ENCODE measurements at regions not wholly inside any gene's neighbourhood (a gene's known extent, or its start where the extent isn't known, plus 50 kb on each side); places are given as distances from the start of the nearest gene placed in this dataset.

DNA sequence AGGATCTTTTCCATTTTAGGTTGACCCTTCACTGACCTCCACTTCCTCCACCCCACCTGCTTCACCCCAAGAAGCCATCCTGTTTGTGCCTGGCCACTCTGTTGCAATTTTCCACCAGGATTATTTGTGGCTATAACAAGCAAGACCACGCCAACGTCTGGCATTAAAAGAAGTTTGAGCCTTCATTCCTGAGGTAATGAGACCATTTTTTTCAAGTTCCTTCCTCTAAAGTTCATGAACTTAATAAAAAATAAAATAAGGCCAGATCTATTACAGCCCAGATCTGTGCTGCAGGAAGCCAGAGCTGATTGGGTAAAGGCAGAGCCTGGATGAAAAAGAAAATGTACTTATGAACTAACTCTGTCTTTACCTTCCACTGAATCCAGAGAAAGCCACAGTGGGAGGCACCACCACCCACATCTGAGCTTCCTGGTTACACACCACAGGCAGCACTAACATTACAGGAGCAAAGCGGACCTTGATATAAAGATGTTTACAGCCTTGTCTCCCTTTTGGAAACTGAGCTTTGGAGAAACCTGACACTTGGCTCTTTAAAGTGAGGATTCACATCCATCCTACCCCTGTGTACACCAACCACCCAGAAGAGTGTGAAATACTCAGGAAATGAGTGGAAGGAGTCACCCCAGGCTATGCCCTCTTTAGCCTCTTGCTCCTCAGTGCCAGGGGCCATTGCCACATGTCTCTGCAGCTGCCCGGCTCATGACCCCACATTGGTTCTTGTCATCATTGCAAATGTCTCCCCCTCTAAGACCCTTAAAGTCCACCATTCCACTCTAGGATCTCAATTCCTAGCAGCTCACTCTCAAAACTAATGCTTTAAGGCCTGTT is 293.6 kb downstream of the PLPP3 start:
- no peak for TF ChIP-seq CTCF (IDR thresholded peaks at IDR 0.05; ENCODE audit: low read depth, low read length, missing control alignments)
- H3K4me3 ChIP-seq (replicated peaks; ENCODE audit: low read depth, low read length), result no peak overlapping the region
- no peak for DNase-seq (ENCODE audit: extremely low read depth, low read depth)

- TF ChIP-seq CTCF (IDR thresholded peaks at IDR 0.05; ENCODE audit: low read depth, low read length, missing control alignments), result no peak
- DNase-seq (ENCODE audit: extremely low read depth, low read depth), result no peak
- H3K4me3 ChIP-seq (replicated peaks; ENCODE audit: low read depth, low read length), result no peak overlapping the region
Observed at GRCh38 chr1:56284928-56285327, 294.4 kb downstream of the PLPP3 start.

- DNase-seq (ENCODE audit: extremely low read depth, low read depth), result no peak
- H3K4me3 ChIP-seq (replicated peaks; ENCODE audit: low read depth, low read length), result no peak overlapping the region
- no peak for TF ChIP-seq CTCF (IDR thresholded peaks at IDR 0.05; ENCODE audit: low read depth, low read length, missing control alignments)
Observed at GRCh38 chr1:56278061-56278460, 301.3 kb downstream of the PLPP3 start.

DNA sequence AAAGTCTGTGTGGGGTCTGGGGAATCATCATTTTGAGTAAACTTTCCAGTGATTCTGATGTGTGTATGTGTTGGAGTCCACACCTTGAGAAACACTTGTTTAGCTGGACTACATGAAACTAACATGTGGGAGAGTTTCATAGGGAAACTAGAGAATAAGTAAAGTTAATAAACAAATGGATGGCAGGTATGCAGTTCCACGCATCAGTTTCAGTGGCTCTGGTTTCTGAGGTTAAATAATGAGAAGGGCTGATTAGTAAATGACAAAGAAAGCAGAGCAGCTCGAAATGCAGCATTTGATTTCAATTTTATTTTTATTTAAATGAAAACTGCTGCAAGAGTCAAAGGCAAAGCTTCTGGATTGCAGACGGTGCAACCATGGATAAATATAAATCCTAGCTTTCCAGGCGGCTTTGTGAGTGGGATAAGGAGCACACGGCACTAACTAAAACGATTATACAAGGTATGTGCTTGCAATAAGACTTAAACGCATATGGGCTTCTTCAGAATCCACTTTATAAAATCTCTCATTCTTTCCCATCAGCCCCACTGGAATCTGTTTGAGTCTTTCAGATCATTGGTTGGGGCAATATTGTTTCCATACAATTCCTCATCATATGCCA is 310.7 kb downstream of the PLPP3 start:
- no peak overlapping the region for H3K4me3 ChIP-seq (replicated peaks; ENCODE audit: low read depth, low read length)
- no peak for TF ChIP-seq CTCF (IDR thresholded peaks at IDR 0.05; ENCODE audit: low read depth, low read length, missing control alignments)
- no peak for DNase-seq (ENCODE audit: extremely low read depth, low read depth)

DNA sequence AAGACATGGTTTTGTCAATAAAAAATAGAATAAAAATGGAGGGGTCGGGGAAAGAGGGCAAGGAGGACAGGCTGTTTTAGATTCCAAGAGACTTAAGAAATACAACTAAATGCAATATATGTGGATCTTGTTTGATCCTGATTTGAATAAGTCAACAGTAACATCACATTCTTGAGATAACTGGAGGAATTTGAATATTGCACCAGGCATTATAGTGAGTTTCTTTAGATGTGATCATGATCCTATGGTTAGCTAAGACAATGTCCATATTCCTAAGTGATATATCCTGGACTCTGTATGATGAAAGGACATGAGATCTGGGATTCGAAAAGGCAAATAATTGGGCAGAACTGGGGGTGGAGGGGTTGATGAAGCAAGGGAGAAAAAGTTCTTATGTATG is 311.8 kb downstream of the PLPP3 start:
- no peak for DNase-seq (ENCODE audit: extremely low read depth, low read depth)
- no peak for TF ChIP-seq CTCF (IDR thresholded peaks at IDR 0.05; ENCODE audit: low read depth, low read length, missing control alignments)
- H3K4me3 ChIP-seq (replicated peaks; ENCODE audit: low read depth, low read length), result no peak overlapping the region

DNA sequence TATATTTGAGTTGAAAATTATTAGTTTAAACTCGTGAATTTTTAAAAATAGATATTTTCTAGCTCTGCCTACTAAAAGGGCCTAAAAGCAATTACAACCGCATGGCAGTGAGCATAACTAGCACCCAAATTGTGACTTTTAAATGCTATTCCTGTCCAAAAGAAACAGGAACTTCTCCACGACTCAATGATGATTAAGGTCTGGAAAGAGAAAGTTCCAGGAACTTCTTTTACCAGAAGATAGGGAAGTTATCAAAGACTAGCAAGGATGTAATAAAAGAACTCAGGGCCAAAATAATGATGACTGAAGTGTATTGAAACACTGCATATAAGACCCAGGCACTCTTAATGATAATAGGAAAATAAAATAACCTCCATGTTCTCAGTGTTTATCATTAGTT is 313.0 kb downstream of the PLPP3 start:
- no peak overlapping the region for H3K4me3 ChIP-seq (replicated peaks; ENCODE audit: low read depth, low read length)
- no peak for DNase-seq (ENCODE audit: extremely low read depth, low read depth)
- TF ChIP-seq CTCF (IDR thresholded peaks at IDR 0.05; ENCODE audit: low read depth, low read length, missing control alignments), result no peak

All from HFF-Myc (cell line).